Stimulated activated naive CD4-positive, alpha-beta T cell treated with Interleukin-2 at 50 U/mL for 16 hours (primary cell): ENCODE measurements at regions not wholly inside any gene's neighbourhood (a gene's known extent, or its start where the extent isn't known, plus 50 kb on each side); places are given as distances from the start of the nearest gene placed in this dataset.
"Not testable (repeated sequence)": the region's sequence is repeated elsewhere in the genome, so short reads cannot be mapped to it uniquely, and the experiment has no call there.

Source experiments
- DNase-seq: peaks from one replicate; lab custom pipeline; 2025; lab: John Stamatoyannopoulos, UW

- DNase-seq = no peak
Measured at GRCh38 chr13:74289861-74290773, 155.9 kb upstream of the KLF12 start.

- DNase-seq = no peak
Measured at GRCh38 chr13:74289107-74289506, 154.9 kb upstream of the KLF12 start.

GRCh38 chr13:74288361-74288911, 154.2 kb upstream of the KLF12 start:
- DNase-seq = no peak

- DNase-seq = peak; percentile 80
Measured at GRCh38 chr13:74287724-74288169, 153.5 kb upstream of the KLF12 start.

GRCh38 chr13:74280795-74281490, 146.7 kb upstream of the KLF12 start:
- no peak for DNase-seq

- no peak for DNase-seq
Measured at GRCh38 chr13:74280093-74280794, 146.0 kb upstream of the KLF12 start.

- no peak for DNase-seq
Measured at GRCh38 chr13:74278901-74279300, 144.7 kb upstream of the KLF12 start.

- DNase-seq = no peak
Measured at GRCh38 chr13:74274916-74275315, 140.7 kb upstream of the KLF12 start.

- DNase-seq = no peak
Measured at GRCh38 chr13:74273581-74273980, 139.4 kb upstream of the KLF12 start.

- DNase-seq = no peak
Measured at GRCh38 chr13:74272826-74273225, 138.6 kb upstream of the KLF12 start.

GRCh38 chr13:74270018-74270417, 135.8 kb upstream of the KLF12 start:
- DNase-seq = no peak

- no peak for DNase-seq
Measured at GRCh38 chr13:74266861-74267260, 132.7 kb upstream of the KLF12 start.

GRCh38 chr13:74266309-74266708, 132.1 kb upstream of the KLF12 start:
- DNase-seq = no peak

- DNase-seq = no peak
Measured at GRCh38 chr13:74264333-74264732, 130.1 kb upstream of the KLF12 start.

GRCh38 chr13:74260420-74260819, 126.2 kb upstream of the KLF12 start:
- not testable (repeated sequence) for DNase-seq

GRCh38 chr13:74259641-74260040, 125.4 kb upstream of the KLF12 start:
- no peak for DNase-seq

- DNase-seq = no peak
Measured at GRCh38 chr13:74258961-74259360, 124.8 kb upstream of the KLF12 start.

- DNase-seq = no peak
Measured at GRCh38 chr13:74256969-74257368, 122.8 kb upstream of the KLF12 start.

GRCh38 chr13:74253161-74253560, 119.0 kb upstream of the KLF12 start:
- no peak for DNase-seq

GRCh38 chr13:74251778-74252519, 117.7 kb upstream of the KLF12 start:
- no peak for DNase-seq

GRCh38 chr13:74250738-74251190, 116.6 kb upstream of the KLF12 start:
- no peak for DNase-seq
